Head of caudate nucleus (tissue), 42 donors: ENCODE measurements at regions not wholly inside any gene's neighbourhood (a gene's known extent, or its start where the extent isn't known, plus 50 kb on each side); places are given as distances from the start of the nearest gene placed in this dataset.

Experiments
- DNase-seq, 42 donors: peaks; one replicate each; pipeline versions ENCODE4 v3.0.0 to v3.0.0-alpha.2; 2020 to 2021; ENCODE audit warnings: mixed read lengths in 7 of 42
- intact Hi-C: fragments of 100-400 bp; cut with DNase I; formaldehyde crosslinking; loops from one replicate; pipeline ENCODE4 v1.15.0; 2022

- intact Hi-C loops: no loop called here
- DNase-seq: no peak
These were observed 256.3 kb upstream of the PKDCC start for GRCh38 chr2:41791523-41791922.

- DNase-seq: no peak
- intact Hi-C loops: no loop called here
These were observed 244.5 kb upstream of the PKDCC start for GRCh38 chr2:41803361-41803760.

- no peak for DNase-seq
- intact Hi-C loops: no loop called here
These were observed 241.5 kb upstream of the PKDCC start for GRCh38 chr2:41806286-41806685.

- intact Hi-C loops: no loop called here
- no peak for DNase-seq
These were observed 226.7 kb upstream of the PKDCC start for GRCh38 chr2:41821167-41821566.

- intact Hi-C loops: no loop called here
These were observed 220.9 kb upstream of the PKDCC start for GRCh38 chr2:41826921-41827320.

GRCh38 chr2:41827354-41827971 is 220.4 kb upstream of the PKDCC start:
- no peak for DNase-seq
- intact Hi-C loops: no loop called here

More at GRCh38 chr2:41826921-41827320, 220.9 kb upstream of the PKDCC start:
- no peak for DNase-seq

GRCh38 chr2:41828052-41828643 is 219.7 kb upstream of the PKDCC start:
- intact Hi-C loops: no loop called here
- no peak for DNase-seq

- no peak for DNase-seq
- intact Hi-C loops: no loop called here
These were observed 218.8 kb upstream of the PKDCC start for GRCh38 chr2:41829052-41829451.

GRCh38 chr2:41830600-41830999 is 217.2 kb upstream of the PKDCC start:
- DNase-seq: no peak
- intact Hi-C loops: no loop called here

- intact Hi-C loops: no loop called here
- DNase-seq: peak in 1 of 42 donors; percentile 3
These were observed 215.6 kb upstream of the PKDCC start for GRCh38 chr2:41832218-41832617.

GRCh38 chr2:41835401-41835800 is 212.4 kb upstream of the PKDCC start:
- no peak for DNase-seq
- intact Hi-C loops: no loop called here

- DNase-seq: no peak
- intact Hi-C loops: no loop called here
These were observed 210.9 kb upstream of the PKDCC start for GRCh38 chr2:41836948-41837347.

GRCh38 chr2:41837610-41838009 is 210.2 kb upstream of the PKDCC start:
- no peak for DNase-seq
- intact Hi-C loops: no loop called here

- intact Hi-C loops: no loop called here
- peak; percentile 96 to 99 (median 98) for DNase-seq
These were observed 206.9 kb upstream of the PKDCC start for GRCh38 chr2:41840702-41841551.

GRCh38 chr2:41846962-41847361 is 200.9 kb upstream of the PKDCC start:
- no peak for DNase-seq
- intact Hi-C loops: no loop called here

- intact Hi-C loops: no loop called here
- DNase-seq: no peak
These were observed 199.9 kb upstream of the PKDCC start for GRCh38 chr2:41847744-41848441.

- intact Hi-C loops: no loop called here
- no peak for DNase-seq
These were observed 196.3 kb upstream of the PKDCC start for GRCh38 chr2:41851554-41851953.

GRCh38 chr2:41853427-41854191 is 194.2 kb upstream of the PKDCC start:
- intact Hi-C loops: no loop called here
- peak in 34 of 42 donors; percentile 21 to 87 (median 58) for DNase-seq

GRCh38 chr2:41854227-41854626 is 193.6 kb upstream of the PKDCC start:
- DNase-seq: peak in 17 of 42 donors; percentile 15 to 69 (median 36)

More at GRCh38 chr2:41854227-41854626, 193.6 kb upstream of the PKDCC start:
- intact Hi-C loops: no loop called here
